HepG2 (cell line): ENCODE measurements at regions not wholly inside any gene's neighbourhood (a gene's known extent, or its start where the extent isn't known, plus 50 kb on each side); places are given as distances from the start of the nearest gene placed in this dataset.

Source experiments
- ATAC-seq: fragments of 200-7000 bp; cut with Tn5 transposase; 3 replicates; pipeline ENCODE4 v1.9.1; 2020; ENCODE audit warnings: mild to moderate bottlenecking, moderate library complexity
- BruUV-seq: library from RNA; stranded (reverse); fragments of 400-500 nt; replicated peaks from 2 replicates; lab custom pipeline; 2021; lab: Mats Ljungman, UMichigan
- CTCF ChIA-PET: fragments of 300-600 bp; formaldehyde crosslinking; extraction: SDS; loops from one replicate; lab custom pipeline; 2021; ENCODE audit warnings: low total read pairs, inconsistent platforms, low intra/inter-chr PET ratio; lab: Yijun Ruan, JAX
- POLR2A ChIA-PET: fragments of 350-600 bp; sonication (Branson Sonifier 250); formaldehyde crosslinking; loops from one replicate; lab custom pipeline; 2020; ENCODE audit warnings: antibody characterized with exemption, inconsistent platforms; lab: Yijun Ruan, JAX
- DNase-seq: peaks from one replicate; pipeline ENCODE4 v3.0.0-alpha.2; 2015; ENCODE audit warnings: low spot score
- FAIRE-seq: peaks from 3 replicates; lab custom pipeline; 2011; peaks lifted over from hg19 to GRCh38; lab: Jason Lieb, UNC
- H2AFZ ChIP-seq: one replicate; pipeline ENCODE4 v1.6.1; 2011; ENCODE audit warnings: low read length, inconsistent platforms
- H3K27ac ChIP-seq: fragments of 300-600 bp; 3 replicates; pipeline ENCODE4 v1.8.0; 2011; ENCODE audit warnings: mixed run types, mild to moderate bottlenecking, mixed read lengths, low read length, inconsistent platforms; ENCODE audit not compliant: insufficient read depth; ENCODE audit errors: extremely low read length
- H3K27me3 ChIP-seq, 2 experiments: fragments of 200-600 bp in 1 of 2; 2 replicates in 1 of 2; 3 replicates in 1 of 2; pipeline versions ENCODE4 v1.6.0 to v1.8.0; 2011; ENCODE audit warnings: low read length in 2 of 2, mild to moderate bottlenecking in 2 of 2, moderate library complexity in 2 of 2, inconsistent platforms in 1 of 2; ENCODE audit not compliant: insufficient read depth in 2 of 2, control insufficient read depth in 1 of 2
- H3K36me3 ChIP-seq, 2 experiments: fragments of 200-600 bp in 1 of 2; replicated peaks in 1 of 2; 2 replicates in 1 of 2; 3 replicates in 1 of 2; pipeline versions ENCODE4 v1.5.1 to v1.8.0; 2011; ENCODE audit warnings: low read length in 2 of 2, inconsistent platforms in 1 of 2; ENCODE audit not compliant: insufficient read depth in 2 of 2, control insufficient read depth in 1 of 2
- H3K4me1 ChIP-seq: 2 replicates; pipeline ENCODE4 v1.5.1; 2012; ENCODE audit warnings: low read length, inconsistent platforms; ENCODE audit not compliant: insufficient read depth
- H3K4me2 ChIP-seq: 2 replicates; pipeline ENCODE4 v1.6.0; 2011; ENCODE audit warnings: low read depth, low read length, inconsistent platforms
- H3K4me3 ChIP-seq, 3 experiments: fragments of 200-600 bp in 1 of 3; sonication (generic), shearing (Covaris generic) in 1 of 3; replicated peaks in 1 of 3; 2 replicates each; pipeline ENCODE4 v1.5.1; 2011 to 2016; ENCODE audit warnings: low read length in 3 of 3, inconsistent platforms in 2 of 3, low read depth in 2 of 3, mild to moderate bottlenecking in 2 of 3, control low read depth in 1 of 3, mixed read lengths in 1 of 3; ENCODE audit not compliant: insufficient read depth in 1 of 3
- H3K79me2 ChIP-seq: one replicate; pipeline ENCODE4 v1.6.1; 2011; ENCODE audit warnings: low read length, inconsistent platforms; ENCODE audit not compliant: insufficient read depth
- H3K9ac ChIP-seq: 2 replicates; pipeline ENCODE4 v1.6.0; 2011; ENCODE audit warnings: mild to moderate bottlenecking, low read depth, low read length, inconsistent platforms; ENCODE audit not compliant: insufficient read depth
- H3K9me3 ChIP-seq: 2 replicates; pipeline ENCODE4 v1.5.1; 2012; ENCODE audit warnings: mild to moderate bottlenecking, low read length
- H4K20me1 ChIP-seq: 2 replicates; pipeline ENCODE4 v1.6.0; 2011; ENCODE audit warnings: inconsistent platforms, mild to moderate bottlenecking, low read length, moderate library complexity; ENCODE audit not compliant: insufficient read depth
- ARID2 ChIP-seq: sonication (generic); formaldehyde crosslinking; IDR thresholded peaks from 2 replicates; pipeline ENCODE4 v1.8.1; 2022; ENCODE audit warnings: mild to moderate bottlenecking, missing genetic modification reagents, borderline replicate concordance
- CBX5 ChIP-seq: sonication (generic); formaldehyde crosslinking; IDR thresholded peaks from 2 replicates; pipeline ENCODE4 v1.4.0; 2020; ENCODE audit warnings: missing genetic modification reagents, borderline replicate concordance
- GABPB1 ChIP-seq: IDR thresholded peaks from 2 replicates; pipeline ENCODE4 v1.6.1; 2016; ENCODE audit warnings: mild to moderate bottlenecking, missing genetic modification reagents, moderate library complexity, missing compliant biosample characterization
- HMG20B ChIP-seq: conservative IDR thresholded peaks from 2 replicates; pipeline ENCODE4 v1.6.1; 2016; ENCODE audit warnings: missing genetic modification reagents, missing compliant biosample characterization
- IRF9 ChIP-seq: sonication (generic); formaldehyde crosslinking; IDR thresholded peaks from 2 replicates; pipeline ENCODE4 v1.8.0; 2022; ENCODE audit warnings: missing genetic modification reagents, mild to moderate bottlenecking, borderline replicate concordance
- KAT7 ChIP-seq: IDR thresholded peaks from 2 replicates; pipeline ENCODE4 v1.6.1; 2018; ENCODE audit warnings: borderline replicate concordance, missing compliant biosample characterization
- MXD1 ChIP-seq: sonication (generic); formaldehyde crosslinking; IDR thresholded peaks from 2 replicates; pipeline ENCODE4 v1.4.0; 2020; ENCODE audit warnings: mild to moderate bottlenecking, missing genetic modification reagents
- REXO4 ChIP-seq: sonication (generic); formaldehyde crosslinking; IDR thresholded peaks from 2 replicates; pipeline ENCODE4 v1.8.0; 2022; ENCODE audit warnings: missing genetic modification reagents, mild to moderate bottlenecking, borderline replicate concordance
- TFDP1 ChIP-seq: IDR thresholded peaks from 2 replicates; pipeline ENCODE4 v1.6.1; 2016; ENCODE audit warnings: missing compliant biosample characterization, missing genetic modification reagents, borderline replicate concordance
- ZFAT ChIP-seq: sonication (generic); formaldehyde crosslinking; conservative IDR thresholded peaks from 2 replicates; pipeline ENCODE4 v1.8.1; 2023; ENCODE audit warnings: missing genetic modification reagents, inconsistent platforms
- ZNF230 ChIP-seq: sonication (generic); formaldehyde crosslinking; IDR thresholded peaks from 2 replicates; pipeline ENCODE4 v1.4.0; 2020; ENCODE audit warnings: mild to moderate bottlenecking, missing genetic modification reagents
- ZNF430 ChIP-seq: sonication (generic); formaldehyde crosslinking; IDR thresholded peaks from 2 replicates; pipeline ENCODE4 v1.9.0; 2021; ENCODE audit warnings: mild to moderate bottlenecking, missing genetic modification reagents
- ZSCAN29 ChIP-seq: sonication (generic); formaldehyde crosslinking; conservative IDR thresholded peaks from 2 replicates; pipeline ENCODE4 v1.4.0; 2020; ENCODE audit warnings: mild to moderate bottlenecking, missing genetic modification reagents
- WGBS: methylation state at CpG from one replicate; pipeline ENCODE4 v1.1.6; 2017; ENCODE audit warnings: low lambda C conversion rate; 5-methylcytosine and 5-hydroxymethylcytosine counted together
- in situ Hi-C: cut with HindIII; loops from 2 replicates; pipeline ENCODE4 v1.10.0; 2017; ENCODE audit warnings: low pct_unique_long_range_greater_than_20kb; ENCODE audit not compliant: extremely low pct_ligation_motif_present
- intact Hi-C: fragments of 100-400 bp; cut with micrococcal nuclease; formaldehyde crosslinking; loops from one replicate; pipeline ENCODE4 v1.10.0; 2022; ENCODE audit not compliant: unreplicated experiment

- Histone ChIP-seq H3K4me2 (no peak overlapping the region), H3K4me1 (peaks cover 21% of the 10 kb centered on the region)
- ChIA-PET CTCF (no interaction called here), POLR2A (no interaction called here)
- BruUV-seq: no TSS peak
- no peak for DNase-seq
- no peak for FAIRE-seq
- 44% methylated on average over 8 of the region's 8 CpGs for WGBS
- ATAC-seq: no peak
- TF ChIP-seq ZNF230 (CRISPR knock-in tag) (no peak), ZFAT (CRISPR knock-in tag) (no peak), HMG20B (CRISPR knock-in tag) (no peak), ZNF430 (CRISPR knock-in tag) (no peak), CBX5 (CRISPR knock-in tag) (no peak), TFDP1 (CRISPR knock-in tag) (no peak), REXO4 (no peak), ARID2 (CRISPR knock-in tag) (no peak), ZSCAN29 (CRISPR knock-in tag) (no peak), KAT7 (CRISPR knock-in tag) (no peak), GABPB1 (CRISPR knock-in tag) (no peak), MXD1 (CRISPR knock-in tag) (no peak), IRF9 (CRISPR knock-in tag) (no peak)
- TF ChIP-seq, all 625 proteins: peak for 0
- H3K79me2 ChIP-seq: no peaks in the 10 kb centered on the region
- no peak overlapping the region for H3K27ac ChIP-seq
- intact Hi-C loops: no loop called here
- no peak overlapping the region for H3K4me3 ChIP-seq
- no peaks in the 10 kb centered on the region for H4K20me1 ChIP-seq
- H3K9ac ChIP-seq: no peak overlapping the region
- H3K36me3 ChIP-seq: no peaks in the 10 kb centered on the region
- no peak overlapping the region for H2AFZ ChIP-seq
- in situ Hi-C loops: no loop called here
- H3K9me3 ChIP-seq: no peaks in the 10 kb centered on the region
- H3K27me3 ChIP-seq: peaks cover 2 to 5% of the 10 kb centered on the region in 2 experiments; a peak in 2 of 5 replicates
Observed at GRCh38 chr7:131952365-131952764, 395.9 kb upstream of the PODXL start.
